Endothelial cell of umbilical vein (primary cell): ENCODE measurements at regions not wholly inside any gene's neighbourhood (a gene's known extent, or its start where the extent isn't known, plus 50 kb on each side); places are given as distances from the start of the nearest gene placed in this dataset.

ENCODE experiments used
- EZH2 ChIP-seq: IDR thresholded peaks from 2 replicates; pipeline ENCODE4 v1.6.1; 2012; ENCODE audit warnings: borderline replicate concordance, low read depth, mild to moderate bottlenecking, moderate library complexity, low read length, inconsistent platforms; ENCODE audit not compliant: severe bottlenecking
- MYC ChIP-seq: IDR thresholded peaks from one replicate; pipeline ENCODE4 v1.6.1; 2011; ENCODE audit warnings: mild to moderate bottlenecking, low read depth, low read length
- POLR2A ChIP-seq: IDR thresholded peaks from 2 replicates; pipeline ENCODE4 v1.6.1; 2012; ENCODE audit warnings: low read depth, mild to moderate bottlenecking, control low read depth, low read length
- POLR2AphosphoS5 ChIP-seq: IDR thresholded peaks from 2 replicates; pipeline ENCODE4 v1.6.1; 2012; ENCODE audit warnings: low read depth, mild to moderate bottlenecking, control low read depth, low read length, moderate library complexity; ENCODE audit not compliant: insufficient read depth
- TF ChIP-seq, protein P1 (sequence below), 2 donors: IDR thresholded peaks; 1 replicate in 1 of 2; 2 replicates in 1 of 2; pipeline ENCODE4 v1.5.1; 2011; ENCODE audit warnings: low read length in 2 of 2, mild to moderate bottlenecking in 2 of 2, moderate library complexity in 2 of 2, control low read depth in 1 of 2, inconsistent platforms in 1 of 2, low read depth in 1 of 2; ENCODE audit not compliant: insufficient read depth in 1 of 2; ENCODE audit errors: extremely low read depth in 1 of 2
- TF ChIP-seq, protein P2 (sequence below): IDR thresholded peaks from 2 replicates; pipeline ENCODE4 v1.6.1; 2011; ENCODE audit not compliant: insufficient read depth, insufficient read length

DNA sequence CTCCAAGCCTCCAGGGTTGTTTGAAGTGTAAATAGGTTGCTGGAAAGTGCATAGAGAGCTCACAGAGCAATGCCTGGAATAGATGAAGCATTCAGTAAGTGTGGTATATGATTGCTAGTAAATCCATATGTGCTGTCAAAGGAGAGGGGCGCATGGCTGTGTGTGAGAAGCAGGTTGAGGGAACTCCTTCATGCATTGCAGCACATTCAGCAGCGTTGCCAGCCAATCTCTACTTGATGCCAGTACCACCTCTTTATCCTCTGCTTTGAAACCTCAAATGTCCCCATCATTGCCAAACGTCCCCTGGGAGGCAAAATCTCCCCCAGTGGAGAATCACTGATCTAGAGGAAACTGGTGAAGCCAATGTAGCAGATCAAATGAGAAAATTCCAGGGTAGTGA, 82.7 kb upstream of the RALGAPA2 start:
- TF ChIP-seq, protein P1, sequence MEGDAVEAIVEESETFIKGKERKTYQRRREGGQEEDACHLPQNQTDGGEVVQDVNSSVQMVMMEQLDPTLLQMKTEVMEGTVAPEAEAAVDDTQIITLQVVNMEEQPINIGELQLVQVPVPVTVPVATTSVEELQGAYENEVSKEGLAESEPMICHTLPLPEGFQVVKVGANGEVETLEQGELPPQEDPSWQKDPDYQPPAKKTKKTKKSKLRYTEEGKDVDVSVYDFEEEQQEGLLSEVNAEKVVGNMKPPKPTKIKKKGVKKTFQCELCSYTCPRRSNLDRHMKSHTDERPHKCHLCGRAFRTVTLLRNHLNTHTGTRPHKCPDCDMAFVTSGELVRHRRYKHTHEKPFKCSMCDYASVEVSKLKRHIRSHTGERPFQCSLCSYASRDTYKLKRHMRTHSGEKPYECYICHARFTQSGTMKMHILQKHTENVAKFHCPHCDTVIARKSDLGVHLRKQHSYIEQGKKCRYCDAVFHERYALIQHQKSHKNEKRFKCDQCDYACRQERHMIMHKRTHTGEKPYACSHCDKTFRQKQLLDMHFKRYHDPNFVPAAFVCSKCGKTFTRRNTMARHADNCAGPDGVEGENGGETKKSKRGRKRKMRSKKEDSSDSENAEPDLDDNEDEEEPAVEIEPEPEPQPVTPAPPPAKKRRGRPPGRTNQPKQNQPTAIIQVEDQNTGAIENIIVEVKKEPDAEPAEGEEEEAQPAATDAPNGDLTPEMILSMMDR (IDR thresholded peaks at IDR 0.05; ENCODE audit: extremely low read depth in 1 of 2, insufficient read depth in 1 of 2, low read depth in 1 of 2, low read length in 2 of 2): no peak
- TF ChIP-seq POLR2A (no peak), POLR2AphosphoS5 (no peak), MYC (no peak), EZH2 (no peak)
- TF ChIP-seq, protein P2, sequence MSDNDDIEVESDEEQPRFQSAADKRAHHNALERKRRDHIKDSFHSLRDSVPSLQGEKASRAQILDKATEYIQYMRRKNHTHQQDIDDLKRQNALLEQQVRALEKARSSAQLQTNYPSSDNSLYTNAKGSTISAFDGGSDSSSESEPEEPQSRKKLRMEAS: no peak
